Thyroid gland (tissue), 4 donors: ENCODE measurements at regions not wholly inside any gene's neighbourhood (a gene's known extent, or its start where the extent isn't known, plus 50 kb on each side); places are given as distances from the start of the nearest gene placed in this dataset.

Experiments used
- POLR2A ChIP-seq, 2 donors: fragments of 450-650 bp; IDR thresholded peaks; one replicate each; pipeline ENCODE4 v1.6.1; 2017; ENCODE audit warnings: antibody characterized with exemption in 2 of 2, mild to moderate bottlenecking in 2 of 2, moderate library complexity in 1 of 2
- TF ChIP-seq, protein P1 (sequence below), 6 experiments: fragments of 200-600 bp in 3 of 6; fragments of 450-650 bp in 3 of 6; sonication (generic) in 3 of 6; IDR thresholded peaks; one replicate each; pipeline ENCODE4 v1.5.1; 2016 to 2019; ENCODE audit warnings: antibody characterized with exemption in 6 of 6, mild to moderate bottlenecking in 2 of 6, inconsistent platforms in 1 of 6, moderate library complexity in 1 of 6

DNA sequence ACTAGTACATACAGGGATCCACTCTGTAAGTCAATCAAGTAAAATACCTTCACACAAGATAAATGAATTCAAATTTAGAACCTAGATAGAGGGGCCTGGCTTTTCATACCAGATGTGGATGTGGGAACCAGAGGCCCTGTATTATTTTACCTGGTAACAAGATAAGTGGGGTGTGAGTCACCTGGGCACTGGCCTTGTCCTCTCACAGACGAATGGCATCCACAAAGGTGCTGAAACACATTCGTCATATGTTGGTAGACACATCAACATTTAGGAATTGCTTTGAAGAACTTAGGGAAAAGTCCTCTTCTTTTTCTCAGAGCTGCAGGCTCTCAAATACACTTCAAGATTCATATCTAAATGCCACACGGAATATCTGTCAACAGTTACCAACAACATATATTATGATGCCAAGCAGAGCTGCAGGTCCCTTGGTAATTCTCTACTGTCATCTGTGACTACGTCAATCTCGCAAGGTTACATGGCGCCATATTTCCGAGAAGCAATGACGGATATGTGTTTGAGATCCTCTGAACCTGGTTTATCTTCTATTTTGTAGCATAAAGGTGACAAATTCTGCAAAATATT lies 618.6 kb downstream of the EPM2A start:
- no peak for TF ChIP-seq POLR2A (IDR thresholded peaks at IDR 0.05)
- TF ChIP-seq, protein P1, sequence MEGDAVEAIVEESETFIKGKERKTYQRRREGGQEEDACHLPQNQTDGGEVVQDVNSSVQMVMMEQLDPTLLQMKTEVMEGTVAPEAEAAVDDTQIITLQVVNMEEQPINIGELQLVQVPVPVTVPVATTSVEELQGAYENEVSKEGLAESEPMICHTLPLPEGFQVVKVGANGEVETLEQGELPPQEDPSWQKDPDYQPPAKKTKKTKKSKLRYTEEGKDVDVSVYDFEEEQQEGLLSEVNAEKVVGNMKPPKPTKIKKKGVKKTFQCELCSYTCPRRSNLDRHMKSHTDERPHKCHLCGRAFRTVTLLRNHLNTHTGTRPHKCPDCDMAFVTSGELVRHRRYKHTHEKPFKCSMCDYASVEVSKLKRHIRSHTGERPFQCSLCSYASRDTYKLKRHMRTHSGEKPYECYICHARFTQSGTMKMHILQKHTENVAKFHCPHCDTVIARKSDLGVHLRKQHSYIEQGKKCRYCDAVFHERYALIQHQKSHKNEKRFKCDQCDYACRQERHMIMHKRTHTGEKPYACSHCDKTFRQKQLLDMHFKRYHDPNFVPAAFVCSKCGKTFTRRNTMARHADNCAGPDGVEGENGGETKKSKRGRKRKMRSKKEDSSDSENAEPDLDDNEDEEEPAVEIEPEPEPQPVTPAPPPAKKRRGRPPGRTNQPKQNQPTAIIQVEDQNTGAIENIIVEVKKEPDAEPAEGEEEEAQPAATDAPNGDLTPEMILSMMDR (IDR thresholded peaks at IDR 0.05): no peak
